ENCODE measurements at regions not wholly inside any gene's neighbourhood (a gene's known extent, or its start where the extent isn't known, plus 50 kb on each side); places are given as distances from the start of the nearest gene placed in this dataset.
"Not testable (repeated sequence)": the region's sequence is repeated elsewhere in the genome, so short reads cannot be mapped to it uniquely, and the experiment has no call there.

- H3K4me3 ChIP-seq (ENCODE audit: low read length) = no peak overlapping the region
- no peak for TF ChIP-seq CTCF (conservative IDR thresholded peaks at IDR 0.05; ENCODE audit: low read depth, low read length)
- no peak for DNase-seq (ENCODE audit: low read depth)
Measured at GRCh38 chr3:157913741-157914150, 192.5 kb downstream of the SHOX2 start.

- DNase-seq (ENCODE audit: low read depth) = no peak
- no peak for TF ChIP-seq CTCF (conservative IDR thresholded peaks at IDR 0.05; ENCODE audit: low read depth, low read length)
Measured at GRCh38 chr3:157912514-157913451, 193.4 kb downstream of the SHOX2 start.

GRCh38 chr3:157906627-157907026, 199.6 kb downstream of the SHOX2 start:
- no peak for DNase-seq (ENCODE audit: low read depth)
- TF ChIP-seq CTCF (conservative IDR thresholded peaks at IDR 0.05; ENCODE audit: low read depth, low read length) = no peak
- H3K4me3 ChIP-seq (ENCODE audit: low read length) = no peak overlapping the region

More at GRCh38 chr3:157912514-157913451, 193.4 kb downstream of the SHOX2 start:
- H3K4me3 ChIP-seq (ENCODE audit: low read length) = no peak overlapping the region

GRCh38 chr3:157905885-157906284, 200.3 kb downstream of the SHOX2 start:
- DNase-seq (ENCODE audit: low read depth) = no peak
- H3K4me3 ChIP-seq (ENCODE audit: low read length) = no peak overlapping the region
- no peak for TF ChIP-seq CTCF (conservative IDR thresholded peaks at IDR 0.05; ENCODE audit: low read depth, low read length)

GRCh38 chr3:157902680-157903079, 203.5 kb downstream of the SHOX2 start:
- H3K4me3 ChIP-seq (ENCODE audit: low read length); DNase-seq (ENCODE audit: low read depth): not testable (repeated sequence)

GRCh38 chr3:157888040-157888439, 218.2 kb downstream of the SHOX2 start:
- no peak for TF ChIP-seq CTCF (conservative IDR thresholded peaks at IDR 0.05; ENCODE audit: low read depth, low read length)
- DNase-seq (ENCODE audit: low read depth) = no peak
- no peak overlapping the region for H3K4me3 ChIP-seq (ENCODE audit: low read length)

- no peak for DNase-seq (ENCODE audit: low read depth)
- no peak overlapping the region for H3K4me3 ChIP-seq (ENCODE audit: low read length)
- no peak for TF ChIP-seq CTCF (conservative IDR thresholded peaks at IDR 0.05; ENCODE audit: low read depth, low read length)
Measured at GRCh38 chr3:157876556-157876955, 229.7 kb downstream of the SHOX2 start.

Data from retinal pigment epithelial cell (primary cell).